Right lobe of liver (tissue), 4 donors: ENCODE measurements at regions not wholly inside any gene's neighbourhood (a gene's known extent, or its start where the extent isn't known, plus 50 kb on each side); places are given as distances from the start of the nearest gene placed in this dataset.

Experiments used
- CTCF ChIP-seq, 4 donors: fragments of 200-600 bp in 3 of 4; fragments of 450-650 bp in 1 of 4; IDR thresholded peaks; one replicate each; pipeline versions ENCODE4 v1.5.1 to v1.8.0; 2016 to 2022; ENCODE audit warnings: antibody characterized with exemption in 4 of 4, mild to moderate bottlenecking in 2 of 4
- POLR2A ChIP-seq: fragments of 450-650 bp; IDR thresholded peaks from one replicate; pipeline ENCODE4 v1.6.1; 2017; ENCODE audit warnings: antibody characterized with exemption, mild to moderate bottlenecking
- donor health status: DM: no; HTN: no; CAD: no.
- donor health status: DM: no; HTN: no; CAD: no.
- donor health status: DM: no; HTN: yes; CAD: no.

- TF ChIP-seq CTCF (IDR thresholded peaks at IDR 0.05) (no peak), POLR2A (no peak)
These were observed 179.5 kb downstream of the MARCHF11 start for GRCh38 chr5:16000056-16000455.
